ENCODE measurements at regions not wholly inside any gene's neighbourhood (a gene's known extent, or its start where the extent isn't known, plus 50 kb on each side); places are given as distances from the start of the nearest gene placed in this dataset.
A peak's percentile ranks its signal among the peaks of the same experiment; 100 is the strongest.

DNA sequence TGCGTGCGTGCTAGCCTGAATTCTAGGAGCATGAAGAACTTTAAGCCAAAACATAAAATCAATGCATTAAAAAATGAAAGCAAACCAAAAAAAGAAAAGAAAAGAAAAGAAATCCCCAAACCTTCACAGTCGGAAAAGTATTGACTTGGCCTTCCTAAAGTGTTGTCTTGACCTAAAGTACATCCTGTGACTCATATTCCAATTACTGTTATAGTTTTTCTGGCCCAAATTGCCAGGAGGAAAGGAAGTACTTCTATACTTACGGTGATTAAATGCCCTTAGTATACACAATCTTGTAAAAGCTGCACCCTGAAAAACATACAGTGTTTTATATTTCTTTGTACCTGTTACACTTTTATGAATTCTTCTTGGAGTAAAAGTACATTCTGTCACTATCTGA is 512.8 kb downstream of the ANKRD50 start:
- DNase-seq: no peak

DNA sequence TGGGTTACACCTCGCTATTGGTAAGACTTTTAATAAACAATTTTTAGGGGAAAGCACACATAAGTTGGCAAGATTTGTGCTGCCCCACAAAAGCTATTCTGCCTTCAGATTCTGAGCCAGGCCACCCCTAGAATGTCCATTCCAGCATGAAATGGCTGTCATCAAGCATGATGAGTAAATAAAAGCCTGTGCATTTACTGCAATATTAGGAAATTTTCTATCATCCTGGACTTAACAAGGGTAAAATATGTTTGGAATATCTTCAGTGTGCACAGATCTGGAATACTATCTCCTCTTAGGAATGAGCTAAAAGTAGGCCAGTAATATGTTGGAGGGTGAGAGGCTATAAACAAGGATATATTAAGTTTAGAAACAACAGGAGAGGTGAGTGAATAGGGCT is 510.9 kb downstream of the ANKRD50 start:
- no peak for DNase-seq

DNA sequence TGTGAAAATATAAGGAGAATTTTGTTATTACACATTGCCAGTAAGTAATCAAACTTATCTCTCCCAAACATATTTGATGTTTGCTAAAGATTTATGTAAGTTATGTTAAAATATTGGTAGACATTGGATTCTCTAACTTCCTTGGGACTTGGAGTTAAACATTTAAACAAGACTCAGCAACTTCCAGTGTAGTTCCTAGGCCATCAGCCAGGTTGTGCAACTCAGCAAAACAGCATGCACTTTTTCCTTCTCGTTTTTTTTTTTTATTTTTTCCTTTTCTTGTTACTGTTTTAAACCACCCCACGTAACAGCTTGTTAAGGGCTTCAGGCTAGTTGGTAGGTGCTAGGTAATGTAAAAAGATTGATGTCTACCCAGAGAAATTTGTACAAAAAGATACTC is 510.4 kb downstream of the ANKRD50 start:
- DNase-seq: no peak

DNA sequence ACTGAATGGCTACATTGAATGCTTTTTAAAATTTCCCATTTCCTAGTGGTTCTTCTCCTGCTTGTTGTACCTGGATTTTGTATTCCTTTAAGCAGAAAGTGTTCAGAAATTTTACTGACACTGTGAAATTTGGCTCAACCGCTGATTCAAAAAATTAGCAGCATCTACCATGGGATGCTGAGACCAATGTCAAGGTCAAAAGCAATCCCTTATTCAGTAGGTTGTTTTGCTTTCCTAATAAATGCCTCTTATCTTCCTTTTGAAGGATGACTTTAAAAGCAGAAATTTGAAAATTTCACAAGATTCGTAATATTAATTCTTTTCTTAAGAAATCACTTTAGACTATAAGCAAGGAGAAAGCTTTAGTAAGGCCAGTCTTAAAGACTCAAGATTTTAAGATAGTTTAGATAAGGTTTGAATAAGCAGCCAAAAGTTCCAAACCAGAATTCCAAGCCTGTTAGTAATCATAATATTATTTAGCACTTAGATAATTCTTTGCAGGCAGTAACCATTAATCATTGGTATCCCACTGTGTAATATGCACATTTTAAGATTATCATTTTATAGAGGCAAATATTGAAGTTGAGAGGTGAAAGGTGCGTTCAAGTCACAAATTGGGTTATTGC is 508.8 kb downstream of the ANKRD50 start:
- DNase-seq: no peak

DNA sequence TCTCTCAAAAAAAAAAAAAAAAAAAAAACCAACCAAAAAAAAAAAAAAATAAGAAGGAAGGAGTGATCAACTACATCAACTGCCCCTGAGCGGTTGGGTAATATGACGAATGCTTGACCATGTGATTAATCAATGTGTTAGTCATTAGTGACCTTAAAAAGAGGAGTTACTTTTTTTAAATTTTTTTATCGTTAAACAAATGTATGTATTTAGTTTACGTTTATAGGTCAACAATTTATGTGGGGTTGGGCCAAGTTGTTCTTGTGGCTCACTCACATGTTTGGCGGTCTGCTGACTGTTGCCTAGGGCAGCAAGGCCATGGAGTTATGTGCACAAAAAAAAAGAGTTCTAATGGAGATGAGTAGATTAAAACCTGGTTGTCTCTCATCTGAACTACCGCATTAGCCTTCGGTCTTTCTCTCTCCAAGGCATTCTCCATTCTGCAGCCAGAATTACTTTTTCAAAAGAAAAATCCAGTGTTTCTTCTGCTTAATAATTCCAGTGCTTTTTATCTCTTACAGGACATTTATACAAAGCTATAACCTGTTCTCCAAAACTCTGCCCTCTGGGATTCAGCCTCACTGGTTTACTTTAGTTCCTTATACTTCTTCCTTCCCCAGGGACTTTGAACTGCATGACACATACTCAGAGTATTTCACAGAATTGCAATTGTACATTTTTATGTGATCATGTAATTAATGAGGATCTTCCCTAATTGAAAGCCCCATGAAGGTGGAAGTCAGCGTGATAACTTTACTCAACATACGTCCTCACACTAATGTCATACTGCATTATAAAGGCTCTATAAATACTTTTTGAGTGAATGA is 505.5 kb downstream of the ANKRD50 start:
- DNase-seq: no peak

DNA sequence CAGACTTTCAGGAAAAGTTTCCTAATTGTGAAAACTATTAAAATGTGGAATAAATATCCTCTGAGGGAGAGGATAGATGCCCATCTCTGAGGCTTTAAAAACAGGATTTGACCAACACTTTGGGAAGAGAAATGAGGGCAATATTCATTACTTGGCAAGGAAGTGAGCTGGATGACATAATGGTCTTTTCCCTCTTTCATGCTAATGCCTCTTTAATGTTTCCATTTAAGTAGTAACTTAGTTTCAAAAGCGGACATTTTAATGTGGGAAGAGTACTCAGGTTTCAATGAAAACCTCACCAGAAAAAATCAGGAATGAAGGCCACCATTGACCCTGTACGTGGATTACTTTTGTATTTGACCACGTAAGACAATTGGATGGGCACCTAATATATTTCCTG is 503.3 kb downstream of the ANKRD50 start:
- no peak for DNase-seq

DNA sequence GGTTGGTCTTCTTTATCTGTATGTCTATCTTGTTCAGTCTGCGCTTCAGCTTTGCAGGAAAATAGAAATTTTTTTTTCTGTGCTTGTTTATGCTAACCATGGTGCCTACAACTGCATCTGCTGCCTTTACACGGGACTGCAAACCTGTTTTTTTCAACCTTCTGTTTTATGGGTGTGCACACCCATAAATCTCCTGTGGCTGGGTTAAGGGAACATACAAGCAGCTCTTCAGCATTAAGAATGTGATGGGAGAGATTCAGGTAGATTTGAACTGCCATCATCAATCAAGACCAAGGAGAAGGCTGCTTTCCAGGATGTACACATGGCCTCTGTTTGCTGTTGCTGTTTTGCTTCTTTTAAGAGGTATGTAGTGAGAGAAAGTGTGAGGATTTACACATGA is 502.9 kb downstream of the ANKRD50 start:
- no peak for DNase-seq

DNA sequence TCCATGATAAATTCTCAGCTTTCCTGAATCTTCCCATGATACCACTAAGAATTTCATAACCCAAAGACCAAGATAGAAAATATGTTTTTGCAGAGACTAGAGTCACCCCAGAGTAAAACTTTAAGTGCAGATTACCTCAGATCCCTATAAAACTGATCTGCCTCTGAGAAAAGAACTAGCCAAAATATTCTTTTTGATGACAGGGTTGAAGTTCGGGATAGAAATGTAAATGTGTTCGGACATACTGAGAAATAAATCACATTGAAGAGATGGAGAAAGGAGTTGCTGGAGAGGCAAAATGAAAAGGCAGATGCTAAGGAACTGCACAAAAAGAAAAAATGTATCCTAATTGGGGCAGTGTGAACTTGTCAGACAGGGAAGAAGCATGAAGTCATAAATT is 501.8 kb downstream of the ANKRD50 start:
- no peak for DNase-seq

DNA sequence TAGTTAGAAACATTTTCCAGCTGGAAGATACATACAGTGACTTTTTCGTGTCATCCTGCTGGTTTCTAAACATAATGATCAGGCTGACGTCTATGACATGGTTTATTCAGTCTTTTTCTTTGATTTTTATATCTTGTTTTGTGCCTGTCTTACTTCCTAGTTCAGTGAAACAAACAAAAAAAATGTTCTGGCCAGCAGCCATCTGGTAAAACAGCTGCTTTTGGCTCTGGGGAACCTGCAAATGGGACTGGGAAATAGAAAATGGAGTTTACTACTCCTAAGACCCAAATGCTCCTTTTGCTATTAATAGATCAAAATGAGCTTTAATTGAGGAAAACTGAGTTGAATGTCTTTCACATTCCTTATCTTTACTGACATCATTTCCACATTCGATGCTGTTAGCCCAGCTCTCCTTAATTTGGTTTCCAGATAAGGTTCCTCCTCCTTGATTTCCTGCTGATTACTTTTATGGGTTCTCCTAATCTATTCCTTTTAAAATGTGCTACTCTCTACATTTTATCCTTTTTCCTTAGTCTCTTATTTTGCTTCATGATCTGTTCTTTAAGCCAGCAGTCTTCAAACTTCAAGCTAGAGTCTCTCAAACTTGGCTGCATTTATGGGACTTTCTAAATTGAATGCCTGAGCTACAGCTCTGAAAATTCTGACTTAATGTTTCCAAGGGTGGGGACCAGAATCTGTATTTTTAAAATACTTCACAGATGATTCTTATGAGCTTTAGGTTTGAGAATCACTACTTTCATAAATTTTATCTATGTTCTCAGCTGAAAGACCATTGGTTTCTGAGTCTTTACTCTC is 499.5 kb downstream of the ANKRD50 start:
- DNase-seq: no peak

DNA sequence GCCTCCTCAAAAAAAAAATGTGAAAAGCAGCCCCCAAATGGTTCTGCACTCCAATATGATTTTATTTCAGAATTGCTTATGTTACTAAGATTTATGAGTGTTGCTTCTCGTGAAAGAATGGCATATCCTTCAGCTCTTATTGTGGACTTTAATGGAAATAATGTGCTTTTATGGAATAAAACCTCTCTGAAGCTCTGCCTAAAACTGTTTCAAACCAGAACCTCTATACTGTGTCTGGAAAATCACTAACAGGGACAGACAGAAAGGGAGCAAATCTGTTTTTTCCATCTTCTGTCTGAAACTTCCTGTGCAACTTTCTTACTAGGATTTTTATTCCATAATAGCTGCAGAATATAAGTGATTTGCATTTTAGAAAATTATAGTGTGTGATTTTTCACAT is 493.1 kb downstream of the ANKRD50 start:
- DNase-seq: no peak

DNA sequence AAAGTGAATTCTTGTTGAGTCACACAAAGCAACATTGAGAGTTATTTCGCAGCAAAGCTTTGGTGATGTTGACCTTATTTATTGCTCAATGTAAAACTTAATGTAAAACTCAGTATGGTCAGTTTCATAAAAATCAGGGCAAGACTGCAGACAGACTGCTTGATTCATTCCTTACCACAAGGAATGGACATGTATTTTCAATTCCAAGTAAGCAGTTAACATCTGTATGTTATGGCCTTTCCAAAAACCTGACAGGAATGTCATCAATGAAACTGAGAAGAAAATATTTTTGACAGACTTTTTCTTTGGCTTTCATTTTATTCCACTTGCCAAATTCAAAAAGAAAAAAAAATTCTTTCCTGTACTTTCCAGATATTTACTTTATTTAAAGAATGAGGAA is 488.3 kb downstream of the ANKRD50 start:
- no peak for DNase-seq

DNA sequence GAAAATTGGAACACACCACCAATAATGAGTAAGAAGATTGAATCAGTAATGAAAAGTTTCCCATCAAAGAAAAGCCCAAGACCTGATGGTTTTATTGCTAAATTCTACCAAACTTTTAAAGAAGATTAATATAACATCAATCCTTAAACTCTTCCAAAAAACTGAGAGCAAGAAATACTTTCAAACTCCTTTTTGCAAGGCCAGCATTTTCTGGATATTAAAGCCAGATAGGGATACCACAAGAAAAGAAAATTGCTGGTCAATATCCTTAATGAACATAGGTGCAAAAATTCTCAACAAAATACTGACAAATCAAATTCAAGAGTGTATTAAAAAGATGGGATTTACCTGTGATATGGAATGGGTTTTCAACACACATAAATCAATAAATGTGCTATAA is 484.6 kb downstream of the ANKRD50 start:
- no peak for DNase-seq

DNA sequence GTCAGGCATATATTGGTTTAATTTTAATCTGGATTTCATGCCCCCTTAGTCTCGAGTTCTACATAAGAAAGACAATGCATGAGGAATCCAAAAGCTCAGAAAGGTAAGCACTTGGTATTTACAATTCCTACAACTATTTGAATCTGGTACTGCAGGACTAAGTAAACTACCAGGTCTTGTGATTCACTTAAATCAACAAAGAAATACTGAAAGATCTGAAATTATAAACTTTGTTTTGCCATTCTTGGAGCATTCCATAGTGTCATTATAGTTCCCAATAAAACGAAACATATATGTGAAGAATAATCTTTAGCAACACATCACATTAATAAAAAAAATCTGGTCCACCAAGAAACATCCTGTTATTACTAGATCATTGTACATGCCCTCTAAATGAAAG is 482.3 kb downstream of the ANKRD50 start:
- no peak for DNase-seq

DNA sequence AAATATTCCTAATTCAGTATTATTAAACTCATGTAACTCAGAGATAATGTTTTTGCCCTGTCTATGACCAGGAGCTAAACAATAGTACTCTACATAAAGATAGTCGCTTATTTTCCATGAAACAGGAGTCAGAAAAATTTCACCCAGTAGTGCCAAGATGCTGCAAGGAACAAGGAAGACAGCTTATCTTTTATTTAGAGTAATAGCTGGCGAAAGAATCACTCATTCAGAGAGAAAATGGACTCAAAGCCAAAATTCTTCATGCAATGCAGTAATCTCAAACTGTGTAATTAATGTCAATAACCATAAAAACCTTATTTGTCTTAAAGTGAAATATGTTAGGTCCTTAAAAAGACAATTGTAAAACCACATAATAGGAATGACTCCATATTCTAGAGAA is 477.8 kb downstream of the ANKRD50 start:
- no peak for DNase-seq

DNA sequence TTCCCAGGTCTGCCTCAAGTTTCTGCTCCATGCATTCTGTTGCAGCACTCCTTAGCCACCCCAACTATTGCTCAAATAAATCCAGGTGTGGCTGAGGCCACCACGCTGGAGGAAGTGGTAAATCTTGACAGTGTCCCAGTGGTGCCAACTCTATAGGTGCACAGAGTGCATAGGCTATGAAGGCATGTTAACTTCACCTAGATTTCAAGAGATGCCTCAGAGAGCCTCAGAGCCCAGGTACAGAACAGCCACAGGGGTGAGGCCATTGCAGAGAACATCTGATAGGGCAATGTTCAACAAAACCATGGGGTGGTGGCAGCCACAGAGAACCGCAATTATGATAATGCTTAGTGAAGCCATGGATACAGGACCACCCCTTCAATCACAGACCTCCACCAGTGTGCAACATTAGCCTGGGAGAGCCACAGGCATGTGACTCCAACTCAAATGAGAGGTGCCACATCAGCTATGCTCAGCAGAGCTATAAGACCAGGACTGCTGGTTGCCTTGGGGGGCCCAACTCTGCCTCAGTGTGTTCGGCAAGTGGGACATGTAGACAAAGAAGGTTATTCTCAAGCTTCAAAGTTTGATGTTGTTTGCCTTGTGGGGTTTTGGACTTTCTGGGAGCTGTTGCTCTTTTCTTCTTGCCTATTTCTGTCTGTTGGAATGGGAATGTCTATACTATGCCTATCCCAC is 468.7 kb downstream of the ANKRD50 start:
- no peak for DNase-seq

DNA sequence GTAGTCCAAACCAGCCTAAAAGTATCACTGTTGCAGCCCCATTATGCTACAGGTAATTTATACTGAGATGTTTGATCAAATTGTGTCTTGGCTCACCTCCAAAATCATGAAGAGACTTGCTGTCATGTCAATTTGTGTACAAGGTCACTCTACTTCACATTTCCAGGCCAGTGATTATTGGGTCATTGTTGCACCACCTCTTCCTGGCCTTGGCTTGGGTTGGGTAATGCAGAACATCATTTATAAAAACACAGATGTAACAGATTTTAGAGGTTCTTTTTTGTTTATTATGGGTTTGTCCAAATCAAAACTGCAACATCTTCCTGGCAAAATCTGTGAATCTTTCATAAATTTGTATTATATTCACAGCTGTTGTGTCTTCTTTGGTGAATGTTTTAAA is 459.5 kb downstream of the ANKRD50 start:
- DNase-seq: no peak

DNA sequence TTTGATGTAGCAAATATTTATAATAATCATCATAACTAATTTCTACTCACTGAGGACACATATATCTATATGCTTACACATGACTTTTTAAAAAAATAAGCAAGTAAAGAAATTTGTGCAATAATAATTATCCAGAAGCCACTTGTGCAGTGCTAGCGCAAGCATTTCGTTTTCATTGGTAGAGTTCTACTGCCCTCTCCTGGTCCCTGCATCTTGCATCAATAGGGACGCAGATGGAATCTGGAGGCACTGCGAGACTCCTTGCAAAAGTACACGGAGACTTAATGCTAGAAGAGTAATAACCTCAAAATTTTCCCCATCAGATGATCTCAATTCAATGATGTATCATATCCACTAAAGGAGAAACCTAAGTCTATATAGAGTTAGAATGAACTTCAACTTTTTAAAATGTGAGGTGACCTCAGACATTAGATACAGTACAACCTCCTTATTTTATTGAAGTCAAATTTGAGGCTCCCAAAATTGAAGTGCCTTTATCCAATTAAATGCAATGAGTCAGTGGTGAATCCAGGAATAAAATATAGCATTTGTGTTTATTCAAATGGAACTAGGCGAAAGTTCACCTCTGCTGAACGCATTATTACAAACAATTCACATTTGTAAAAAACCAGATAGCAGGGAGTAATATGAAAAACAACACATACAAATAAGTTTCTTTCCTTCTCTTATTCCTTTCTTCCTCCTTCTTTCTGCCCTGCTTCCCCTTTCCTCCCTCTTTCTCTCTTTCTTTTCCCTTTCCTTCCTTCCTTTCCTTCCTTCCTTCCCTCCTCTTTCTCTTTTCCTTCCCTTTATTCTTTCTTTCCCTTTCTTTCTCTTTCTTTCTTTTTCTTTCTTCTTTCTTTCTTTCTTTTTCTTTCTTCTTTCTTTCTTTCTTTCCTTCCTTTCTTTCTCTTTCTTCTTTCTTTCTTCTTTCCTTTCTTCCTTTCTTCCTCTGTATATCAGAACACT is 450.0 kb downstream of the ANKRD50 start:
- DNase-seq: peak; percentile 51

DNA sequence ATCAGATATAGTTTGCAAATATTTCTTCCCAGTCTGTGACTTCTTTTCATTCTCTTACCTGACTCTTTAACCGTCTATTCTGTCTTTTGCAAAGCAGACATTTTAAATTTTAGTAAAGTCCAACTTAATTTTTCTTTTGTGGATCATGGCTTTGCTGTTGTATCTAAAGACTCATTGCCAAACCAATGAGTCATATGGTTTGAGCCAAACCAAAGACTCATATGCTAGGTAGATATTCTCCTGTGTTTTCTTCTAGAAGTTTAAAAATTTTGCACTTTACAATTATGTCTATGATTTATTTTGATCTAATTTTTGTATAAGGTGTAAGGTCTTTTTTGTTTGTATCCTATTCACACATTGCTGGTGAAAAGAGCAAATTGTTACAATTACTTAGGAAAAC is 446.8 kb downstream of the ANKRD50 start:
- DNase-seq: no peak

DNA sequence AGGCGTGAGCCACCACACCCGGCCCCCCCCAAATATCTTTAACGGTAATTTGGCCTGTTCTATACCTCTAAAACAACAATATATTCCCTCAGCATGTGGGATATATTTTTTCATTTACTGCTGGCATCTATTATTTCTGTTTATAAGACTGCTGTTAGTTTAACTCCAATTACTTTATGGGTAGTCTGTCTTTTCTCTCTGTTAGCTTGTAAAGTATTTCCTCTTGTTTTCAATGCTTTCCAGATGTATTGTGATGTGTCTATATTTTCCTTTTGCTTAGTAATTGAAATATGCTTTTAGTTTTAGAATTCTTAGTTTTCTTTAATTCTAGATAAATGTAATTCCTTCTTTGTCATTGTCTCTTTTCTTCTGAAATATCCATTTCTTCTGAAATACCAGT is 445.8 kb downstream of the ANKRD50 start:
- DNase-seq: no peak

DNA sequence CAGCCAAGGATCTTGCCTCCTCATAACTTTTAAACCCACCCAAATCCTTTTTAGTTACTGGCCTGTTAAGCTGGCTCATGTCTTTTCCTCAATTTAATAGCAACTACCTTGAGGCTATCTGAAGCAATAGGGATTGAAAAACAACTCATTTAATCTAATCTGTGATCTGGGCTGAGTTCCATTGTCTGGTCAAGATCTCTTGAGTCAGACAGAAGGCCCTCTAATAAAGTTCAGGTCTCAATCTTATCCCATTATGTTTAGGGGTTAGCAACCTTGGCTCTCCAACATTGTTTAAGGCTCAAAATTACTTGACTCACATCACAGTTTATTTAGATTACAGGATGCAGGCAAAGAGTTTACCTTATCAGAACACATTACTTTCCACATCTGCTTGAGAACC is 436.1 kb downstream of the ANKRD50 start:
- no peak for DNase-seq

DNA sequence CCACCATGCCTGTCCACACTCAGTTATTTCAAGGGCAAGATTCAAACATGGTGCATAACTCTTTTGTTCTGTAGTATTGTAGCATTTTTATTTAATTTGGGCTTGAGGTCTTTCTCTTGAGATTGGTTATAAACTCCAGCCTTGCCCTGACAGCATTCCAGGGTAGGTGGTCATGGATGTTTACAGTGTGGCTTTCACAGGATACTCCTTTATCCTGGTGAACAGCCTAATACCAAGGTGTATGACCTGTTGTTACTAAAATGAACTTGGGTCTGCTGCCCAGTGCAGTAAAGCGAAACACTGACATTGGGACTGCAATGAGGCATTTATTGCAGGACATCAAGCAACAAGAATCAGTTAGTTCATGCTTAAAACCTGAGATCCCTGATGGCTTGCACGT is 434.8 kb downstream of the ANKRD50 start:
- DNase-seq: no peak

DNA sequence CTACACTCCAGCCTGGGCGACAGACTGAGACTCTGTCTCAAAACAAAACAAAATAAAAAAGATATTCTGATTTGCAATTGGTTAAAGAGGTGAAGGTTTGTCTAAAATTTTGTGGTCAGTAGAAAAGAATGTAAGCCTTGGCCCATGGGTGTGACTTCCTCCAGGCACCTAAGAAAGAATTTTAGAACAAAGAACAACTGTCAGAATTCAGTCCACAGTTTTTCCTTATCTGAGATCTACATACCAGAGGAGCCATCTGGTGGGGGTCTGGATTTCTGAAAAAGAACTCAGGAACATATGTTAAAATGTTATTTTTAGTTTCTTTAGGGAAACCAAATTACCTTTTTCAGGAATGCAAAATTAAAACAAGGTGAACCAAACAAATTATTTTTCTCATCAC is 434.1 kb downstream of the ANKRD50 start:
- no peak for DNase-seq

All from activated CD4-positive, alpha-beta T cell treated with anti-CD3 and anti-CD28 coated beads, Interleukin-2, amount 50 U/mL, for 16 hours (primary cell).